H9 (cell line): ENCODE measurements at regions not wholly inside any gene's neighbourhood (a gene's known extent, or its start where the extent isn't known, plus 50 kb on each side); places are given as distances from the start of the nearest gene placed in this dataset.
A peak's percentile ranks its signal among the peaks of the same experiment; 100 is the strongest.

Source experiments
- DNase-seq: peaks from one replicate; pipeline ENCODE4 v3.0.0-alpha.2; 2017
- H2AFZ ChIP-seq: one replicate; pipeline ENCODE4 v1.6.1; 2013; ENCODE audit warnings: mild to moderate bottlenecking, low read length, control low read depth, moderate library complexity
- H2AK5ac ChIP-seq: 2 replicates; pipeline ENCODE4 v1.6.1; 2013; ENCODE audit warnings: low read length, control low read depth, mixed read lengths; ENCODE audit not compliant: insufficient read length
- H2BK120ac ChIP-seq: one replicate; pipeline ENCODE4 v1.6.1; 2013; ENCODE audit warnings: low read depth, mild to moderate bottlenecking, low read length, control low read depth, inconsistent platforms; ENCODE audit not compliant: poor library complexity, severe bottlenecking
- H2BK12ac ChIP-seq: 2 replicates; pipeline ENCODE4 v1.6.1; 2013; ENCODE audit warnings: low read length, control low read depth, mixed read lengths, low read depth; ENCODE audit not compliant: insufficient read length
- H2BK15ac ChIP-seq: 2 replicates; pipeline ENCODE4 v1.6.1; 2013; ENCODE audit warnings: low read depth, low read length, control low read depth
- H2BK20ac ChIP-seq: one replicate; pipeline ENCODE4 v1.6.1; 2013; ENCODE audit warnings: low read depth, mild to moderate bottlenecking, low read length, control low read depth, inconsistent platforms; ENCODE audit not compliant: poor library complexity, severe bottlenecking
- H2BK5ac ChIP-seq: 2 replicates; pipeline ENCODE4 v1.6.1; 2013; ENCODE audit warnings: low read length, control low read depth, mixed read lengths; ENCODE audit not compliant: insufficient read length
- H3K14ac ChIP-seq: 2 replicates; pipeline ENCODE4 v1.6.1; 2013; ENCODE audit warnings: low read length, control low read depth; ENCODE audit not compliant: insufficient read depth
- H3K18ac ChIP-seq: 2 replicates; pipeline ENCODE4 v1.6.1; 2013; ENCODE audit warnings: low read depth, mild to moderate bottlenecking, mixed read lengths, low read length, control low read depth; ENCODE audit not compliant: insufficient read length
- H3K23ac ChIP-seq: 2 replicates; pipeline ENCODE4 v1.6.1; 2013; ENCODE audit warnings: low read length, control low read depth, mixed read lengths, low read depth; ENCODE audit not compliant: insufficient read length
- H3K23me2 ChIP-seq: 2 replicates; pipeline ENCODE4 v1.6.1; 2013; ENCODE audit warnings: low read depth, mild to moderate bottlenecking, mixed read lengths, low read length, control low read depth; ENCODE audit not compliant: insufficient read length, poor library complexity, severe bottlenecking
- H3K27ac ChIP-seq: 2 replicates; pipeline ENCODE4 v1.5.1; 2013; ENCODE audit warnings: low read length, control low read depth, mixed read lengths, low read depth; ENCODE audit not compliant: insufficient read length
- H3K27me3 ChIP-seq: 2 replicates; pipeline ENCODE4 v1.6.1; 2013; ENCODE audit warnings: low read length, control low read depth, inconsistent platforms; ENCODE audit not compliant: insufficient read depth
- H3K4ac ChIP-seq: 2 replicates; pipeline ENCODE4 v1.6.1; 2013; ENCODE audit warnings: low read depth, mild to moderate bottlenecking, control low read depth, inconsistent platforms, low read length, moderate library complexity
- H3K4me1 ChIP-seq: 2 replicates; pipeline ENCODE4 v1.6.1; 2013; ENCODE audit warnings: low read length, control low read depth, inconsistent platforms; ENCODE audit not compliant: insufficient read depth
- H3K4me2 ChIP-seq: 2 replicates; pipeline ENCODE4 v1.6.1; 2013; ENCODE audit warnings: low read length, control low read depth, mixed read lengths; ENCODE audit not compliant: insufficient read length, insufficient read depth
- H3K56ac ChIP-seq: 2 replicates; pipeline ENCODE4 v1.6.1; 2013; ENCODE audit warnings: low read depth, mild to moderate bottlenecking, mixed read lengths, low read length, control low read depth; ENCODE audit not compliant: insufficient read length
- H3K79me1 ChIP-seq: 2 replicates; pipeline ENCODE4 v1.6.1; 2013; ENCODE audit warnings: low read depth, mild to moderate bottlenecking, moderate library complexity, low read length, control low read depth, inconsistent platforms; ENCODE audit not compliant: insufficient read depth, poor library complexity, severe bottlenecking
- H3K79me2 ChIP-seq: 2 replicates; pipeline ENCODE4 v1.6.1; 2013; ENCODE audit warnings: low read length, control low read depth, inconsistent platforms; ENCODE audit not compliant: insufficient read depth
- H3K9ac ChIP-seq: 2 replicates; pipeline ENCODE4 v1.6.1; 2013; ENCODE audit warnings: low read length, control low read depth, mixed read lengths; ENCODE audit not compliant: insufficient read length; ENCODE audit errors: extremely low read depth
- H3K9me3 ChIP-seq: one replicate; pipeline ENCODE4 v1.6.1; 2013; ENCODE audit warnings: low read depth, low read length, inconsistent platforms; ENCODE audit not compliant: control insufficient read depth
- H3T11ph ChIP-seq: one replicate; pipeline ENCODE4 v1.6.1; 2013; ENCODE audit warnings: mild to moderate bottlenecking, low read length, control low read depth, inconsistent platforms
- H4K20me1 ChIP-seq: one replicate; pipeline ENCODE4 v1.6.1; 2013; ENCODE audit not compliant: control insufficient read depth, insufficient read length, insufficient read depth
- H4K5ac ChIP-seq: 2 replicates; pipeline ENCODE4 v1.6.1; 2013; ENCODE audit warnings: low read depth, mild to moderate bottlenecking, mixed read lengths, low read length, control low read depth; ENCODE audit not compliant: insufficient read length
- H4K8ac ChIP-seq: replicated peaks from 2 replicates; pipeline ENCODE4 v1.6.1; 2013; ENCODE audit warnings: low read length, control low read depth, mixed read lengths, low read depth; ENCODE audit not compliant: insufficient read length
- H4K91ac ChIP-seq: 2 replicates; pipeline ENCODE4 v1.6.1; 2013; ENCODE audit warnings: low read depth, mild to moderate bottlenecking, moderate library complexity, mixed read lengths, low read length, control low read depth; ENCODE audit not compliant: insufficient read length
- H3K27ac Mint-ChIP-seq, 3 experiments: 2 replicates in 2 of 3; 3 replicates in 1 of 3; pipeline ENCODE4 v1.8.0; 2020 to 2021; ENCODE audit warnings: mixed read lengths in 3 of 3, mild to moderate bottlenecking in 1 of 3, moderate library complexity in 1 of 3
- H3K27me3 Mint-ChIP-seq: 2 replicates; pipeline ENCODE4 v1.8.0; 2021; ENCODE audit warnings: low read depth, mild to moderate bottlenecking, moderate library complexity, mixed read lengths
- H3K36me3 Mint-ChIP-seq, 3 experiments: 2 replicates in 2 of 3; 3 replicates in 1 of 3; pipeline ENCODE4 v1.8.0; 2020 to 2021; ENCODE audit warnings: low read depth in 3 of 3, mixed read lengths in 3 of 3; ENCODE audit not compliant: insufficient read depth in 1 of 3
- H3K4me1 Mint-ChIP-seq, 2 experiments: 2 replicates each; pipeline ENCODE4 v1.8.0; 2020; ENCODE audit warnings: mixed read lengths in 2 of 2
- H3K4me3 Mint-ChIP-seq, 2 experiments: 2 replicates in 1 of 2; 3 replicates in 1 of 2; pipeline ENCODE4 v1.8.0; 2020 to 2021; ENCODE audit warnings: mild to moderate bottlenecking in 2 of 2, mixed read lengths in 2 of 2, moderate library complexity in 1 of 2
- H3K9me3 Mint-ChIP-seq, 2 experiments: 2 replicates in 1 of 2; 3 replicates in 1 of 2; pipeline ENCODE4 v1.8.0; 2020; ENCODE audit warnings: mild to moderate bottlenecking in 2 of 2, mixed read lengths in 2 of 2, moderate library complexity in 1 of 2
- WGBS: extraction: QIAGEN DNeasy Blood & Tissue Kit; methylation state at CpG from one replicate; pipeline ENCODE4 v1.1.7; 2013; ENCODE audit warnings: missing lambda C conversion rate, low lambda C conversion rate, mixed read lengths; ENCODE audit not compliant: insufficient read length; ENCODE audit errors: extremely low coverage; 5-methylcytosine and 5-hydroxymethylcytosine counted together
- TF ChIP-seq, protein P1 (sequence below): fragments of 200-600 bp; sonication (generic); conservative IDR thresholded peaks from 3 replicates; pipeline ENCODE4 v1.8.0; 2021; ENCODE audit warnings: antibody characterized with exemption, mild to moderate bottlenecking

DNA sequence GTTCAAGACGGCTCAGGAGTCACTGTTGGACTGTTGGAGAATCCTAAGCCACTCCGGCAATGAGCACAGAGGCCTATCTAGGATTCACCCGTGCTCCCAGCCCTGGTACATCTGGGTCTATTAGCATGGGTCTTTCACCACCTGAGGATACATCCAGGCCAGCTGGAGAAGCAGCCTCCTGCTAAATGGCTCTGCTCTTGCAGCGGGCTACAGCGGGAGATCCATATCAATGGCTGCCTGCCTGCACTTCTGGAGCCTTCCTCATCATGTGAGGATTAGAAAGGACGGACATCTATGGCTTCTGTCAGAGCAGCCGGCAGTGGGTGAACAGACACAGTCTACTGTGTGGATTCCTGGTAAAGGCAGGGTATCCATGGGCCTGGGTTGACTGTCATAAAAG, 357.4 kb downstream of the MLLT3 start:
- H3K79me1 ChIP-seq = no peaks in the 10 kb centered on the region
- H3K4me1 ChIP-seq = no peaks in the 10 kb centered on the region
- H3K9me3 ChIP-seq = no peaks in the 10 kb centered on the region
- H4K8ac ChIP-seq = no peak overlapping the region
- H3K23ac ChIP-seq = no peak overlapping the region
- H3K4ac ChIP-seq = no peak overlapping the region
- no peak overlapping the region for H3K18ac ChIP-seq
- no peak overlapping the region for H2AFZ ChIP-seq
- no peak overlapping the region for H2BK12ac ChIP-seq
- no peaks in the 10 kb centered on the region for H3K23me2 ChIP-seq
- no peak overlapping the region for H2BK20ac ChIP-seq
- peaks cover 0 to 15% of the 10 kb centered on the region in 2 experiments; a peak in 3 of 4 replicates for H3K4me1 Mint-ChIP-seq
- WGBS = no CpG with 5 or more reads among the region's 7 CpGs
- H2BK5ac ChIP-seq = no peak overlapping the region
- H2AK5ac ChIP-seq = no peak overlapping the region
- no peak overlapping the region for H2BK120ac ChIP-seq
- H3K14ac ChIP-seq = no peak overlapping the region
- H4K20me1 ChIP-seq = no peaks in the 10 kb centered on the region
- H3K79me2 ChIP-seq = no peaks in the 10 kb centered on the region
- H3K27me3 ChIP-seq = no peaks in the 10 kb centered on the region
- H3K27me3 Mint-ChIP-seq = no peaks in the 10 kb centered on the region; the same call in none of the 2 replicates
- no peak overlapping the region for H3T11ph ChIP-seq
- H2BK15ac ChIP-seq = no peak overlapping the region
- H3K27ac ChIP-seq = no peak overlapping the region
- TF ChIP-seq, protein P1, sequence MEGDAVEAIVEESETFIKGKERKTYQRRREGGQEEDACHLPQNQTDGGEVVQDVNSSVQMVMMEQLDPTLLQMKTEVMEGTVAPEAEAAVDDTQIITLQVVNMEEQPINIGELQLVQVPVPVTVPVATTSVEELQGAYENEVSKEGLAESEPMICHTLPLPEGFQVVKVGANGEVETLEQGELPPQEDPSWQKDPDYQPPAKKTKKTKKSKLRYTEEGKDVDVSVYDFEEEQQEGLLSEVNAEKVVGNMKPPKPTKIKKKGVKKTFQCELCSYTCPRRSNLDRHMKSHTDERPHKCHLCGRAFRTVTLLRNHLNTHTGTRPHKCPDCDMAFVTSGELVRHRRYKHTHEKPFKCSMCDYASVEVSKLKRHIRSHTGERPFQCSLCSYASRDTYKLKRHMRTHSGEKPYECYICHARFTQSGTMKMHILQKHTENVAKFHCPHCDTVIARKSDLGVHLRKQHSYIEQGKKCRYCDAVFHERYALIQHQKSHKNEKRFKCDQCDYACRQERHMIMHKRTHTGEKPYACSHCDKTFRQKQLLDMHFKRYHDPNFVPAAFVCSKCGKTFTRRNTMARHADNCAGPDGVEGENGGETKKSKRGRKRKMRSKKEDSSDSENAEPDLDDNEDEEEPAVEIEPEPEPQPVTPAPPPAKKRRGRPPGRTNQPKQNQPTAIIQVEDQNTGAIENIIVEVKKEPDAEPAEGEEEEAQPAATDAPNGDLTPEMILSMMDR = no peak
- H3K9me3 Mint-ChIP-seq = peaks cover 15 to 18% of the 10 kb centered on the region in 2 experiments
- no peak overlapping the region for H4K5ac ChIP-seq
- H3K4me3 Mint-ChIP-seq = no peak overlapping the region
- H3K9ac ChIP-seq = no peak overlapping the region
- no peak for DNase-seq
- H3K27ac Mint-ChIP-seq = peak overlapping the region in 1 of 3 experiments; percentile 42; a peak in 1 of 7 replicates
- H3K4me2 ChIP-seq = no peak overlapping the region
- peaks cover 19 to 31% (median 23%) of the 10 kb centered on the region in 3 experiments for H3K36me3 Mint-ChIP-seq
- H3K56ac ChIP-seq = no peak overlapping the region
- H4K91ac ChIP-seq = no peak overlapping the region
